Tibial nerve (tissue), 4 donors: ENCODE measurements at regions not wholly inside any gene's neighbourhood (a gene's known extent, or its start where the extent isn't known, plus 50 kb on each side); places are given as distances from the start of the nearest gene placed in this dataset.

Experiments used
- DNase-seq, 2 donors: peaks; one replicate each; pipeline ENCODE4 v3.0.0-alpha.2; 2019; ENCODE audit warnings: low spot score in 2 of 2
- H3K27ac ChIP-seq, 4 donors: fragments of 200-600 bp; sonication (generic) in 3 of 4; one replicate each; pipeline ENCODE4 v1.5.1; 2017 to 2019; ENCODE audit warnings: mild to moderate bottlenecking in 1 of 4
- H3K27me3 ChIP-seq, 2 donors: fragments of 200-600 bp; sonication (generic) in 1 of 2; one replicate each; pipeline versions ENCODE4 v1.5.1 to v1.6.0; 2017 to 2019
- H3K36me3 ChIP-seq, 3 donors: fragments of 200-600 bp; sonication (generic); one replicate each; pipeline ENCODE4 v1.5.1; 2018 to 2019
- H3K4me1 ChIP-seq, 4 donors: fragments of 200-600 bp; sonication (generic) in 3 of 4; one replicate each; pipeline ENCODE4 v1.5.1; 2017 to 2019
- H3K4me3 ChIP-seq, 4 donors: fragments of 200-600 bp; sonication (generic) in 3 of 4; one replicate each; pipeline ENCODE4 v1.5.1; 2017 to 2019; ENCODE audit warnings: mild to moderate bottlenecking in 1 of 4, moderate library complexity in 1 of 4
- H3K9me3 ChIP-seq, 4 donors: fragments of 200-600 bp; sonication (generic) in 3 of 4; one replicate each; pipeline ENCODE4 v1.5.1; 2017 to 2019
- EP300 ChIP-seq, 2 donors: sonication (generic); formaldehyde crosslinking; IDR thresholded peaks; one replicate each; pipeline ENCODE4 v1.6.1; 2017; ENCODE audit warnings: antibody characterized with exemption in 2 of 2, mild to moderate bottlenecking in 1 of 2
- POLR2A ChIP-seq, 2 donors: fragments of 450-650 bp; IDR thresholded peaks; one replicate each; pipeline ENCODE4 v1.6.1; 2017; ENCODE audit warnings: antibody characterized with exemption in 2 of 2, mild to moderate bottlenecking in 2 of 2, moderate library complexity in 2 of 2
- WGBS, 2 donors: methylation state at CpG; one replicate each; pipeline ENCODE4 v1.1.5; 2018; 5-methylcytosine and 5-hydroxymethylcytosine counted together
- TF ChIP-seq, protein P1 (sequence below), 5 experiments: fragments of 200-600 bp in 3 of 5; fragments of 450-650 bp in 2 of 5; sonication (generic) in 3 of 5; IDR thresholded peaks; one replicate each; pipeline ENCODE4 v1.5.1; 2016 to 2019; ENCODE audit warnings: antibody characterized with exemption in 5 of 5, mild to moderate bottlenecking in 3 of 5, moderate library complexity in 2 of 5

DNA sequence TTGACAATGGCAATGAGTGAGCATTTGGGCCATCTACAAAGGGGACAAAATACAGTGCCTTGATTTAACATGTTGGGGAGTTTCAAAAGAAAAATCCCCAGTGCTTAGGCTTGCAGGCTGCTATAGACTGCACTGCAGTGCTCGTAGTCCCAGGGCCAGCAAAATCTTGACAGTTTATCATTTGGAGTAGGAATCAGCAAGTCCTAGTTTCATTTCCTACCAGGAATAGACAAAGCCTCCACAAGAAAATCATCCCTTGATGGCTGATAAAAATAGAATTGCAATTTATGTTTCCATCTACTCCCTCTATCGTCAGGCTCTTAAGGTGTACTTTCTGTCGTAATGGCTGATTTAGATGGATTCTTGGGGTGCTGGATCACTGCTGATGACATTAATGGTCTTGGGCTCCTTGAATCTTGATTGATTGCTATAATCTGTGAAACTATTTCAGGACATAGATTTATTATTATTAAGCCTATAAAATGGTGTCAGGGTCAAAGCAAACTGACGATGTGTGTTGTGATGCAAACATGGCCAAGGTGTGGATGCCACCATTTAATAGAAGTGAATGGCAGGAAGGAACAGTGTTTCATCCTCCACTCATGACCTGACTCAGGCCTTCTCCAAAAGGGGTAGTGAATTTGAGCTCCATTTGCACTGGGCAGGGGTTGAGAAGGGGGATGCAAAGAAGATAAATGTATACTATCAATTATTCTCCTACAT lies 171.7 kb downstream of the PIK3R1 start:
- no peaks in the 10 kb centered on the region for H3K27me3 ChIP-seq
- DNase-seq: no peak
- TF ChIP-seq POLR2A (IDR thresholded peaks at IDR 0.05): no peak
- TF ChIP-seq, protein P1, sequence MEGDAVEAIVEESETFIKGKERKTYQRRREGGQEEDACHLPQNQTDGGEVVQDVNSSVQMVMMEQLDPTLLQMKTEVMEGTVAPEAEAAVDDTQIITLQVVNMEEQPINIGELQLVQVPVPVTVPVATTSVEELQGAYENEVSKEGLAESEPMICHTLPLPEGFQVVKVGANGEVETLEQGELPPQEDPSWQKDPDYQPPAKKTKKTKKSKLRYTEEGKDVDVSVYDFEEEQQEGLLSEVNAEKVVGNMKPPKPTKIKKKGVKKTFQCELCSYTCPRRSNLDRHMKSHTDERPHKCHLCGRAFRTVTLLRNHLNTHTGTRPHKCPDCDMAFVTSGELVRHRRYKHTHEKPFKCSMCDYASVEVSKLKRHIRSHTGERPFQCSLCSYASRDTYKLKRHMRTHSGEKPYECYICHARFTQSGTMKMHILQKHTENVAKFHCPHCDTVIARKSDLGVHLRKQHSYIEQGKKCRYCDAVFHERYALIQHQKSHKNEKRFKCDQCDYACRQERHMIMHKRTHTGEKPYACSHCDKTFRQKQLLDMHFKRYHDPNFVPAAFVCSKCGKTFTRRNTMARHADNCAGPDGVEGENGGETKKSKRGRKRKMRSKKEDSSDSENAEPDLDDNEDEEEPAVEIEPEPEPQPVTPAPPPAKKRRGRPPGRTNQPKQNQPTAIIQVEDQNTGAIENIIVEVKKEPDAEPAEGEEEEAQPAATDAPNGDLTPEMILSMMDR (IDR thresholded peaks at IDR 0.05): no peak
- no peak for TF ChIP-seq EP300 (IDR thresholded peaks at IDR 0.05)
- no peak overlapping the region for H3K4me3 ChIP-seq
- 93 to 95% methylated on average over 4 of the region's 4 CpGs for WGBS, 2 donors
- H3K4me1 ChIP-seq: no peaks in the 10 kb centered on the region
- no peaks in the 10 kb centered on the region for H3K9me3 ChIP-seq
- no peak overlapping the region for H3K27ac ChIP-seq
- no peaks in the 10 kb centered on the region for H3K36me3 ChIP-seq

DNA sequence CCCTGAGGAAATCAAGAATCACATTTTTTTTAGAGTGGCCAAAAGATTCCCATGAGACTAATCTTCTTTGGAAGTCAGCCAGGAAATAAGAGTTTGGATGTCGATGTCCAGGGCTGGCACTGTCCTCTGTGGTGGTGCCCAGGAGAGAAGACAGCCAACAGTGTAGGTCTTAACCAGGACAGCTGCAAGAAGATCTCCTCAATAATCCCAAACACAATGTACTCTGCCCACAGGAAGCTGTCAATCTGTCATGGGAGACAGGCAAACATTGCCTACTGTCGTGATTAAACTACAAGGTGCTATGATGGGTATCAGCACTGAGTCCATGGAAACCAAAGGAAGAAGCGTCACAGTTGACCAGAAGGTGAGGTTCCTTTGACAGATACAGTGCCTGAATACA lies 174.1 kb downstream of the PIK3R1 start:
- Histone ChIP-seq H3K9me3 (no peaks in the 10 kb centered on the region), H3K27ac (no peak overlapping the region), H3K4me3 (no peak overlapping the region), H3K27me3 (no peaks in the 10 kb centered on the region), H3K4me1 (no peaks in the 10 kb centered on the region), H3K36me3 (no peaks in the 10 kb centered on the region)
- no peak for DNase-seq
- no peak for TF ChIP-seq EP300 (IDR thresholded peaks at IDR 0.05)
- TF ChIP-seq POLR2A (IDR thresholded peaks at IDR 0.05): no peak
- TF ChIP-seq, protein P1 (IDR thresholded peaks at IDR 0.05): no peak
- WGBS, 2 donors: 81 to 84% methylated on average over 3 of the region's 3 CpGs

DNA sequence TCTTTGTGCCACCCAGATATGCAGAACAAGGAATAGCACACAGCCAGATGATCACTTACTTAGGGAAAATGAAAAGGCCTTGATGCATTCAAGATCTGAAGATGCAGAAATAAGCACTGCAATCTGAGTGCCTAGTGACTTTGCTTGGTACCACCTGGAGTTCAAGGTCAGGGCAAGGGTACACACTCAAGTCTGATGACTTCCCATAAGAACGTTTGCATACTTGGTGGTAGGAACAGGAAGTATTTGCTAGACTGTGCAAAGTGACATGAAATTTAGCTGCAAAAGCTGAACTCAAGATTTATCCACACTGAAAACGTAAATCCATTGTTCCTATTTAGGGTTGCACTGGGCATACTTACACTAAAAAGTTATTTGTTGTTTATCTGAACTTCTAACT lies 177.1 kb downstream of the PIK3R1 start:
- WGBS, 2 donors: 27 to 47% methylated on average over 2 of the region's 2 CpGs
- TF ChIP-seq, protein P1 (IDR thresholded peaks at IDR 0.05): no peak
- TF ChIP-seq POLR2A (IDR thresholded peaks at IDR 0.05): no peak
- no peak for TF ChIP-seq EP300 (IDR thresholded peaks at IDR 0.05)
- Histone ChIP-seq H3K4me1 (no peaks in the 10 kb centered on the region), H3K9me3 (peaks cover 0 to 4% (median 0%) of the 10 kb centered on the region in 4 donors), H3K36me3 (no peaks in the 10 kb centered on the region), H3K27ac (no peak overlapping the region), H3K4me3 (no peak overlapping the region), H3K27me3 (no peaks in the 10 kb centered on the region)
- DNase-seq: no peak

DNA sequence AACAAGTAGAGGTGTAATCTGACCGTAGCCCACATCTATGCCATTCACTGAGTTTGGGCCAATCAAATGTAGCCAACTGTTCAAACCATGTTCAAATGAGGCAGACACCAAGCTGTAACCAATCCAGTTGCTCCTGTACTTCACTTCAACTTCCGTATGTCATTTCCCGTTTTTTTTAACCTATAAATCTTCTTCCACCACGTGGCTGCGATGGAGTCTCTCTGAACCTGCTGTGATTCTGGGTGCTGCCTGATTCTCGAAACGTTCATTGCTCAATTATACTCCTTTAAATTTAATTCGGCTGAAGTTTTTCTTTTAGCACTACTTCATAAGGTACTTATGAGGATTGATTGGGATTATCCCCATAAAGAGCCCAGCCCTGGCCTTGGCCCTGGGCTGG lies 179.7 kb downstream of the PIK3R1 start:
- Histone ChIP-seq H3K9me3 (peaks cover 0 to 6% (median 0%) of the 10 kb centered on the region in 4 donors), H3K4me3 (no peak overlapping the region), H3K36me3 (no peaks in the 10 kb centered on the region), H3K4me1 (no peaks in the 10 kb centered on the region), H3K27ac (no peak overlapping the region), H3K27me3 (no peaks in the 10 kb centered on the region)
- WGBS, 2 donors: 93 to 94% methylated on average over 8 of the region's 8 CpGs
- no peak for DNase-seq
- no peak for TF ChIP-seq POLR2A (IDR thresholded peaks at IDR 0.05)
- TF ChIP-seq, protein P1 (IDR thresholded peaks at IDR 0.05): no peak
- no peak for TF ChIP-seq EP300 (IDR thresholded peaks at IDR 0.05)

DNA sequence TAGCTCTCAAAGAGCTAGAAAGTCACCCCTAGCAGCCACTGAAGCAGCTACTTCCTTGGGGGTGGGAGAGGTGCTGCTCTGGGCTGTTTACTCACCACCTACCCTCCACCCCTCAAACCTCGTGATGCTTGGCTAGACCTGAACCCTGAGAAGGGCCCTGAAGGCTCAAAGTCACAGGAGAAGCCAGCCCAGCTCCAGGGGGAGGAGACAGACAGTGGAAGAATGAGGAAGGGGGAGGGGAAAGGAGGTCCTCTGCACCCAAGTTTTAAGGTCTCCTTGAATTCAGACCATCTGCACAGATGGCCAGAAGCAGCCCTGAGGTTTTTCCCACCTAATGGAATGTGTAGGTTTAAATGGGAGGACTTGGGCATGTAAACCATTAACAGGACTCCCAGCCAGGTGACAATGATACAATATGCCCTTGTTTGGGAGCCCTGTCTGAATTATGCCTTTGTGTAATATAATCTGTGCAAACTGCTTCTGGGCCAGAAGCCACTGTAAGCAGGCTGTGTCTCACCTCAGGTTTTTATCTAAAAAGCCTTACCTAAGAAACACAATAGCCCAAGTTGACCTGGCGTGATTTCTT lies 180.5 kb downstream of the PIK3R1 start:
- peaks cover 0 to 6% (median 0%) of the 10 kb centered on the region in 4 donors for H3K9me3 ChIP-seq
- H3K27me3 ChIP-seq: no peaks in the 10 kb centered on the region
- no peak for DNase-seq
- no peak for TF ChIP-seq EP300 (IDR thresholded peaks at IDR 0.05)
- TF ChIP-seq, protein P1 (IDR thresholded peaks at IDR 0.05): no peak
- no peak overlapping the region for H3K4me3 ChIP-seq
- H3K27ac ChIP-seq: no peak overlapping the region
- WGBS, 2 donors: 64 to 67% methylated on average over 2 of the region's 2 CpGs
- H3K4me1 ChIP-seq: no peaks in the 10 kb centered on the region
- H3K36me3 ChIP-seq: no peaks in the 10 kb centered on the region
